ENCODE measurements at regions not wholly inside any gene's neighbourhood (a gene's known extent, or its start where the extent isn't known, plus 50 kb on each side); places are given as distances from the start of the nearest gene placed in this dataset.

DNA sequence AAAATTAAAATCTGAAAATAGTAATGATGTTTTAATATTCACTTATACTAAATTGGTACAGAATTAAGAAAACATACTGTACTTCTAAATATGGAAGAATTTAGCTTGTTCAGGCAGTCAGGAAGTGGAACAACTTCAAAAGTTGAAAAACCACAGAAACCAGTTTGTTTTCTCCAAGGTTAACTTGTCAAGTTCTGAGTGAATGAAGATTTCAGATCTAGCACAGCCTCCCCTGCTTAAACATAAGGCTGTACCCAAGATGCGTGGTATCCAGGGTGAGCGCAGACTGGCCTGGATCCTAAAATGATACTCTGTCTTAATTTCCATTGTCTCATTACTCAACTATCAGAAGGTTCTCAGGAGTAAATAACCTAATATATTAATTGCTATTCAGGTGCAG, 730.7 kb upstream of the KIF2B start:
- H3K27me3 Mint-ChIP-seq = no peaks in the 10 kb centered on the region
- ATAC-seq = no peak
- no peak for DNase-seq
- no peak overlapping the region for H3K27ac Mint-ChIP-seq
- no peaks in the 10 kb centered on the region for H3K4me1 Mint-ChIP-seq
- H3K4me3 Mint-ChIP-seq = no peak overlapping the region
- H3K9me3 Mint-ChIP-seq = peaks cover 0 to 17% of the 10 kb centered on the region in 2 donors

DNA sequence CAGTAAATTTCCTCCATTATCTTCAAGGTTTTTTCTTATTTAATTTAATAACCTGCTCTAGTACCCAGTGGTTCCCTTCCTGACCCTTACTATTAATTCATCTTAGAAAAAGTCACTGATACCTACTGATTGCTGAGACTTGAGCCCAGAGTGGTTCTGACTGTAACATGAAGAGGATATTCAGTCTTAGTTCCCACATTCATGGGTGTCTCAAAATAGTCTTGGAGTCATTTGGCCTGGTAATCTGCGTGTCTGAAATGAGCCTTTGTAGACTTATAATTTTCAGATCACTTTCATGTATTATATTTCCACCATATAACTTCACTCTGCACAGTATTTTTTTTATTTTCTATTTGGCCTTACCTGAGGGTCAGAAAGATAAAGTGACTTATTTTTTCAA, 732.0 kb upstream of the KIF2B start:
- DNase-seq (no peak), ATAC-seq (no peak)
- no peaks in the 10 kb centered on the region for H3K27me3 Mint-ChIP-seq
- no peak overlapping the region for H3K4me3 Mint-ChIP-seq
- no peak overlapping the region for H3K27ac Mint-ChIP-seq
- no peaks in the 10 kb centered on the region for H3K4me1 Mint-ChIP-seq
- peaks cover 6 to 18% of the 10 kb centered on the region in 2 donors for H3K9me3 Mint-ChIP-seq

DNA sequence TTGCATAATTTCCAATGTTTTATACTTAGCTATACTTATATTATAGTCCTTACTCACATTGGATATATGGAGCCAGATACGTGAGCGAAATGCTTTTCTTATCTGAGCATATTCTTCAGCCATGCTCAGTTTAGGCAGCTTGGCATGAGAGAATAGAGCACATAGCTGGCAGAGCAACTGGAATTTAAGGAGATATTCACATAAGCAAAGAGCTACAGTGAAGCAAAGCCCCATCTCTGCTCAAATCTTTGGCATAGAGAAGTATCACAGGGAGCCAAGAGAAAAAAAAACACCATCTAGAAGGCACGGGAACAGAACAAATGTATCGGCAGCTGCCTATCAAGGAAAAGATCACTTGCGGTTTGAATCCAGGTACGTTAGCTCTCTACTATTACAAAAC, 734.2 kb upstream of the KIF2B start:
- ATAC-seq (no peak), DNase-seq (no peak)
- Mint-ChIP-seq H3K27me3 (no peaks in the 10 kb centered on the region), H3K9me3 (peaks cover 6 to 17% of the 10 kb centered on the region in 2 donors), H3K27ac (no peak overlapping the region), H3K4me3 (no peak overlapping the region), H3K4me1 (no peaks in the 10 kb centered on the region)

DNA sequence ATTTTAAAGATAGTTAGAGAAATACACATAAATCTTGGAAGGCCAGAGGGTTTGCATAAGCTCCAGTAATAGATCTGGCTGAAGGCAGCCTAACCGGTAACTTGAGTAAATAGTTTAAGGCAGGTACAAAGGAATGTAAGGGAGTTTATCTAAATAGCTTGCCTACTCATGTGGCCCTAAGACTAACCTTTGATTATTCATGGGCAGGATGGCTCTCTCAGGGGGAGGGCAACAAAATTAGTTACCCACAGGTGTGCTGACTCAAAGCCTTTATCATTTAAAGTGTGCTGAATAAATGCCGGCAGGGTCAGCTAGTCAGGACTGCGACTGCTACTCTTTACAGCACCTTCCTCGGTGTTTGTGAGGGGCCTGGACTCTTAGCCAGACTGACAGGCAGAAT, 761.3 kb upstream of the KIF2B start:
- DNase-seq = no peak
- H3K9me3 Mint-ChIP-seq = peaks cover 10 to 20% of the 10 kb centered on the region in 2 donors
- no peaks in the 10 kb centered on the region for H3K4me1 Mint-ChIP-seq
- no peaks in the 10 kb centered on the region for H3K27me3 Mint-ChIP-seq
- no peak overlapping the region for H3K4me3 Mint-ChIP-seq
- H3K27ac Mint-ChIP-seq = no peak overlapping the region
- ATAC-seq = no peak

DNA sequence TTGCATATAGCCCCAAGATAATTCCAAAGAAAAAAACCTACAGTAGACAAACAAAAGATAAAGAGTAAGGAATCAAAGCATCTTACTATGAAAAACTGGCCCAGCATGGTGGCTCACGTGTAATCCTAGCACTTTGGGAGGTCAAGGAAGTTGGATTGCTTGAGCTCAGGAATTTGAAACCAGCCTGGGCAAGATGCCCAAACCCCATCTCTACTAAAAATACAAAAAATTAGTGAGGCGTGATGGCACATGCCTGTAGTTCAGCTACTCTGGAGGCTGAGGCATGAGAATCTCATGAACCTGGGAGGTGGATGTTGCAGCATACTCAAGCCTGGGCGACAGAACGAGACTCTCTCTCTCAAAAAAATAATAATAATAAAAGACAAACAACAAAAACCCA, 764.7 kb upstream of the KIF2B start:
- H3K27ac Mint-ChIP-seq = no peak overlapping the region

DNA sequence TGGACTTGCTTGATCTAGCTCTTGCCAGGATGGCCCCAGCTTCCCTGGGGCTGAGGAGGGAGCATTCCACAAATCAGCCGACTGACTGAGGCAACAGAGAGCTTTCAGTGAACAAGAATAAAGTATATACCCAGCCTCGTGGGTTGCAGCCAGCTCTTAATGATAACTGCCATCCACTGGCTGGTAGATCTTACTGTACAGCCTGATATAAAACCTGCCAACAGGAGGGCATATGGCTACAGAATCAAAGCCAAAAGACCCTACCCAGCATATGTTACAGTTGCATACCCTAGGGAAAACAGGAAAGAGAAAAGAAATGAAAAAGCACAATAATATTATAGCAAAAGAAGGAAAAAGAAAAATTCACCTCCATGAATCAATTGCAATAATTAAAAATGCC, 775.9 kb upstream of the KIF2B start:
- H3K9me3 Mint-ChIP-seq = peaks cover 0 to 4% of the 10 kb centered on the region in 2 donors
- no peak overlapping the region for H3K27ac Mint-ChIP-seq
- H3K4me1 Mint-ChIP-seq = no peaks in the 10 kb centered on the region
- no peak overlapping the region for H3K4me3 Mint-ChIP-seq
- H3K27me3 Mint-ChIP-seq = no peaks in the 10 kb centered on the region
- ATAC-seq (no peak), DNase-seq (no peak)

More for the DNA sequence above, 764.7 kb upstream of the KIF2B start:
- no peak for DNase-seq
- ATAC-seq = no peak
- H3K4me3 Mint-ChIP-seq = no peak overlapping the region
- no peaks in the 10 kb centered on the region for H3K4me1 Mint-ChIP-seq
- H3K9me3 Mint-ChIP-seq = peaks cover 15 to 17% of the 10 kb centered on the region in 2 donors
- no peaks in the 10 kb centered on the region for H3K27me3 Mint-ChIP-seq

DNA sequence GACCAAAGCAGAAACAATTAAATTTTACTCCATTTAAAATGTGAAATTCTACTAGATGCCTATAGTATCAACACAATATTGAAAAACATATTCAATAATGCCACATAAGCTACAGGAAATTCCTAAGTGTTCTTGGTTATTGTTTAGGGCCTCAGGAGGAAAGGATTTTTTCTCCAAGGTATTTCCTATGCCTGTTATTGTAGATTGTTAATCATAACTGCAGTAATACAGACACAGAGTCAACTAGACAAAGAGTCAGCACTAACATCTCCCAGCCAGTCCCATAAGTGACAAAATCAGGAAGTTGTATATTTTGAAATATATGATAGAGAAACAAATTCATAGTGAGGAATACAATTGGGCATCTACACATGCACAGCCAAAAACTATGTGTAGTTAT, 782.7 kb upstream of the KIF2B start:
- Mint-ChIP-seq H3K27ac (no peak overlapping the region), H3K9me3 (peaks cover 0 to 5% of the 10 kb centered on the region in 2 donors), H3K27me3 (no peaks in the 10 kb centered on the region), H3K4me3 (no peak overlapping the region), H3K4me1 (no peaks in the 10 kb centered on the region)
- no peak for DNase-seq
- no peak for ATAC-seq

DNA sequence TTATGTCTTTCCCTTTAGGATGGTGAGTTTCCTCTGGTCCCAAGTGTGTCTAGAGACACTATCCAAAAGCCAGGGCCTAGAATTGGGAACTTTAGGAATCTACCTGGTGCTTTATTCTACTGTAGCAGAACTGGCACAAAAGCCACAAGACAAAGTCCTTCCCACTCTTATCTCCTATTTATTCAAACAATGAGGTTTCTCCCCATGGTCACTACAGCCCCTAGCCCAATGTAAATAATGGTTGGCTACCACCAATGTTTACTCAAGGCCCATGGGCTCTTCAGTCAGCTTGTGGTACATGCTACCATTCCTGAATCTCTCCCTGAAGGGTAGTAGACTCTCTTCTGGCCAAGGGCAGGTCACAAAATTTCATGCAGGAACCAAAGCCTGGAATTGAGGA, 789.4 kb upstream of the KIF2B start:
- H3K4me1 Mint-ChIP-seq = no peaks in the 10 kb centered on the region
- H3K9me3 Mint-ChIP-seq = peaks cover 16 to 26% of the 10 kb centered on the region in 2 donors
- H3K4me3 Mint-ChIP-seq = no peak overlapping the region
- DNase-seq (no peak), ATAC-seq (no peak)
- H3K27ac Mint-ChIP-seq = no peak overlapping the region
- no peaks in the 10 kb centered on the region for H3K27me3 Mint-ChIP-seq

DNA sequence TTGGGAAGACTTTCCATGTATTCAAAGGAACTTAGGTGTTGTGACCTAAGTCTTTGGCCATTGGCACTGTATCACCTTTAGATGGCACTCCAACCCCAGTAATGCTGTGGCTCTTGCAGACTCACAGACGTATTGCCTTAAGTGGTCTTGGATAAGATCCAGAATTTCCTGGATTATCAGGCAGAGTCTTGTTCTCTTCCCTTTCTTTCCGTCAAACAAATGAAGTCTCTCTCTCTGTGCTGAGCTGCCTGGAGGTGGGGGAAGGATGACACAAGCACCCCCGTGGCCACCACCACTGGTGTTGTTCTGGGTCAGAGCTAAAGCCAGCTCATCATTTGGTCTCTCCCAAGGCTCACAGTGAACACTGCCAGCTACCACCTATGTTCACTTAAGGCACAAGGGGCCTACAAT, 789.9 kb upstream of the KIF2B start:
- H3K9me3 Mint-ChIP-seq = peaks cover 16 to 29% of the 10 kb centered on the region in 2 donors
- no peaks in the 10 kb centered on the region for H3K27me3 Mint-ChIP-seq
- no peak overlapping the region for H3K4me3 Mint-ChIP-seq
- ATAC-seq = no peak
- no peak overlapping the region for H3K27ac Mint-ChIP-seq
- DNase-seq = no peak
- H3K4me1 Mint-ChIP-seq = no peaks in the 10 kb centered on the region

DNA sequence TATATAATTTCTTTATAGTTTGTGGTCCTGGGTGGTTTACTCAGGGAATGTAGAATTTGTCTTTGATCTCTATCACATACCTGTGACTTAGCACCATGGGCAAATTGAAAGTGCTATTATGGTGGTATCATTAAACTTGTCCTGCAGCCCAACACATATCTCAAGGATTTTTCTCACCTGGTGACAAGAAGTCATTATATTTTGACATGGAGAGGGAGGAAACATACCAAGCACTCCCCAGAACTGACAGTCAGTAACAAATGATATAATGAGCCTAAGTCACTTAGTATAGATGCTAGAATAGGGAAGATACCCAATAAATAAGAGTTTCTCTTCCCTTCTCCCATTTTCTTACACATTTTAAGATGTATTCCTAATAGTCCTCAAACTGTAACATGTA, 805.5 kb upstream of the KIF2B start:
- no peak for ATAC-seq
- H3K27ac Mint-ChIP-seq = no peak overlapping the region
- H3K4me1 Mint-ChIP-seq = no peaks in the 10 kb centered on the region
- H3K27me3 Mint-ChIP-seq = no peaks in the 10 kb centered on the region
- no peak for DNase-seq
- no peak overlapping the region for H3K4me3 Mint-ChIP-seq
- peaks cover 14 to 19% of the 10 kb centered on the region in 2 donors for H3K9me3 Mint-ChIP-seq

DNA sequence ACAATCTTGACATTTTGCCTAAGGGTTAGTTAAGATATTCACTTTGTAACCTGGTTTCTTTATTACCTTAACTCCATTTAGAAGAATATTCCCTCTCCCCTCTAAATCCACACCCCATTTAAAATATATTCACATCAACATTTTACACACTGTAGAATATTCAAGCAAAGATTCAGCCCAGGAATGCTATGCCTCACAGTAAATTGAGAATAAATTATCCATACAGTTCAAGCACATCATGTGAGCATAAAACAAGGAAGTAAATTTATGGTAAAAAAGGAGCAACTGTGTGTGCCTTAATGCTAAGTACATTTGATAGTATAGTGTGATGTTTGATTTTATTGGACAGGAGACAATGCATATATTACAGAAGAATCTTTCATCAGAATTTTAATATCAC, 806.6 kb upstream of the KIF2B start:
- DNase-seq (no peak), ATAC-seq (no peak)
- no peak overlapping the region for H3K4me3 Mint-ChIP-seq

DNA sequence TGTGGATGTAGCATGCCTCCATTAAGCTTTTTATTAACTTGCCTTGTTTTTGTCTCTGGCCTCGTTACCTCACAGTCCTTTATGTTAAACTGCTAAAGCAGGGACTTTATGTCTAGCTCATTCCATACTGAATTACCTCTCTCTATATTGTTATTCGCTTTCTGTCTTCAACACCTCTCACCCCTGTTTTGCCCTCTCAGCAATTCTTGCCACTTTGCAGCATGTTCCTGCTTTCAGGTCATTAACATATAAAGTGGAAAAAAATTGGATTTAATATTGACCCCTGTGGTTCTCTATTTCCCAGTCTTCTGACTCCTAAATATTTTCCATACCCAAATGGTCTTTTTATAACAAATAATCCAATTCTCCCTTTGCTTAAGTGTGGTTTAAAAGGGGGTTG, 810.4 kb upstream of the KIF2B start:
- Mint-ChIP-seq H3K4me3 (no peak overlapping the region), H3K9me3 (peaks cover 0 to 8% of the 10 kb centered on the region in 2 donors), H3K4me1 (no peaks in the 10 kb centered on the region), H3K27me3 (no peaks in the 10 kb centered on the region), H3K27ac (no peak overlapping the region)
- DNase-seq (no peak), ATAC-seq (no peak)

More for the DNA sequence above, 806.6 kb upstream of the KIF2B start:
- Mint-ChIP-seq H3K27me3 (no peaks in the 10 kb centered on the region), H3K9me3 (peaks cover 14 to 19% of the 10 kb centered on the region in 2 donors), H3K27ac (no peak overlapping the region), H3K4me1 (no peaks in the 10 kb centered on the region)

DNA sequence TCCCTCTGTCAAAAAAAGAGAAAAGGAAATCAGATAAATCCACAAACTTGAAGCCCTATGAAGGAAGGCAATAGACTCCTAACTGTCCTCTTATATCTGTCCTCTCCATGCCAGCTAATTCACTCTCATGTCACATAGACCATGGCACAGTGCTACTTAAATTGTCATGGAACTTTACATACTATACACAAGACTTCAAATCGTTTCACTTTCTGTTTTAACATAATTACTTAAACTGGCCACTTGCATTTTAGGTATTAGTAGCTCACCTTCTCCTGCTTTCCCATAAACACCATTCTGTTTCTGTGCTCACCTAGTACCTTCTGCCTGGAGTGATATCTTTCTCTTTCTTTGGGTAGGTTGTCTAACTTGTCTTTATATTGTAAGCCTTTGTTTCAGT, 816.7 kb upstream of the KIF2B start:
- no peaks in the 10 kb centered on the region for H3K27me3 Mint-ChIP-seq
- peaks cover 6 to 7% of the 10 kb centered on the region in 2 donors for H3K9me3 Mint-ChIP-seq
- ATAC-seq = no peak
- DNase-seq = no peak
- H3K4me3 Mint-ChIP-seq = no peak overlapping the region
- no peaks in the 10 kb centered on the region for H3K4me1 Mint-ChIP-seq
- no peak overlapping the region for H3K27ac Mint-ChIP-seq

DNA sequence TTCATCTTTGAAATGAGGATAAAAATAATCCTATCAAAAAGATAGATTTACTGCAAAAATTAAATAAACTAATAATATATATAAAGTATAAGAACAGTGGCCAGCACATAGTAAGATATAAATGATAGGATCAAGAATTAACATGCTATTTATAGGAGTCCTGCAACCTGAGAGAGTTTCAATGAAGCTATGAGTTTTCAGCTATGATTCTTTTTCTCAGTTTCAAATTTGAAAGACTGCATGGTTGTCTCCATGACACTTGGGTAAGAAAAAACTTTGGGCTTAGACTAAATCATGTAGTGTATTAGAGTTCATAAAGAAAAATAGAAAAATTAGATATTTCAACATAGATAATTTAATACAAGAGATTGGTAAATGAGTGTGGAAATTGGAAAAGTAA, 817.8 kb upstream of the KIF2B start:
- H3K4me3 Mint-ChIP-seq = no peak overlapping the region
- H3K27ac Mint-ChIP-seq = no peak overlapping the region
- ATAC-seq (no peak), DNase-seq (no peak)
- H3K27me3 Mint-ChIP-seq = no peaks in the 10 kb centered on the region
- H3K4me1 Mint-ChIP-seq = no peaks in the 10 kb centered on the region
- peaks cover 7% of the 10 kb centered on the region in 2 donors for H3K9me3 Mint-ChIP-seq

DNA sequence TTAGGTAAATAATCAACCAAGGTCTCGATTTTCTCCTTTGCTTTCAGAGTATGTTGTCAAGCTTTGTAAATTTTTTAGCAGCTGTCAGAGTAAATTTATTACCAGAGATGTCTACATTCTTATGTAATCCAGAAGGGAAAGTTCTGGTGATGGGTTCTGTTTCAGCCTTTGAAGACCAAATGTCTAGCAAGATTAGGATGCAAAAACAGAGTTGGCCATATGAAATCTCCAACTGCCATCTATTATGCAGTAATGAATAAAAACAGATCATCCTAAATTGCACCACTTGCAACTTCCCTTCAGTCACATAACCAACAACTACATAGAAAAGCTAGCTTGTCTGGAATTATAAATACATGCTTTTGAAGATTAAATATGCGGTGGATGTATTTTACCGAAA, 826.8 kb upstream of the KIF2B start:
- ATAC-seq (no peak), DNase-seq (no peak)
- Mint-ChIP-seq H3K4me1 (no peaks in the 10 kb centered on the region), H3K27ac (no peak overlapping the region), H3K27me3 (no peaks in the 10 kb centered on the region), H3K4me3 (no peak overlapping the region), H3K9me3 (peaks cover 5 to 14% of the 10 kb centered on the region in 2 donors)

DNA sequence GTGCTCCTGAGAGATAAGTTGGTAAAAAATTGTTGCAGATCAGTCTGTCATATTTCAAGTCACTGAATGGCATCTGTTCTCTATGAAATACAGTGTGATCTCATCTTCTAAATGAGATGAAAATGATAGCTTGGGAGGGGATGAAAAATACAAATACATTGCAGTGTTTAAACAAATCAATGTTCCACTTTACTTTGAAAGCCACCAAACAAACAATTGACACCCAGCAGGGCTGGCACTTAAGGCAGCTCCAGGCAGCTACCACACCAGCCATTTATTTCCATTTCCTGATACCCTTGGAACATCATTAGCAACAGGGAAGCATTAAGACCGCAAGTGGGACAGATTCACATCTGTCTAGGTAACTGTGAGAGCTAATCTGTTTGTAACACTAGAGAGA, 827.6 kb upstream of the KIF2B start:
- Mint-ChIP-seq H3K27ac (no peak overlapping the region), H3K9me3 (peaks cover 5 to 14% of the 10 kb centered on the region in 2 donors), H3K27me3 (no peaks in the 10 kb centered on the region), H3K4me1 (no peaks in the 10 kb centered on the region), H3K4me3 (no peak overlapping the region)
- no peak for ATAC-seq
- DNase-seq = no peak

DNA sequence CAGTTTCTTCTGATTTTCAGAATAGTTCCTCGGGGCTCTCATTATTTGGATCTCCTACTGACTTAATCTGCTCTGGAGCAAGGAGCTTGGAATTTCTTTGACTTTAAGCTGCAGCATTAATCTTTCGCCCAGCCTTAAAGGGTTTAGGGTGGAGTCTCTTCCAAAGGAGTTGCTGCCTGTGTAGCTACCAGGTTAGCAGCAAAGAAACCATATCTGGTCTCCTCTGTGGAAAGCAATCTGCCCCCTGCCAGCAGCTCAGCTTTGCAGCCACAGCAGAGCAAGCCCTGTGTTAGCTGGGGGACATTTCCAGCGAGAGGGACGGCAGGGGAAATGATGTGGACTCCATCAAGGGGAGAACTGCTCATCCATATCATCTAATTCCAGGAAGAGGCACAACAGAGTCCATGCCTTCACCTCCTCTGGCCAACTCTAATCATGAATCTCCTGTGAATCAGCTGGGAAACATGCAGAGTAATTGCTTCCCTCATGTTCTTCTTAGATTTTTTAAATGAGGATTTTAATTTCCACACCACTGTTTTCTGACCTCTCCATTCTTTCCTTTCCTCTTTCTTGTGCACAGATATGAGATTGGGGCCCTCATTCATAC, 827.6 kb upstream of the CA10 start:
- DNase-seq (no peak), ATAC-seq (no peak)
- Mint-ChIP-seq H3K4me3 (no peak overlapping the region), H3K27ac (no peak overlapping the region), H3K27me3 (no peaks in the 10 kb centered on the region), H3K9me3 (peaks cover 0 to 15% of the 10 kb centered on the region in 2 donors), H3K4me1 (no peaks in the 10 kb centered on the region)
